GM12872 (cell line): ENCODE measurements at regions not wholly inside any gene's neighbourhood (a gene's known extent, or its start where the extent isn't known, plus 50 kb on each side); places are given as distances from the start of the nearest gene placed in this dataset.
A peak's percentile ranks its signal among the peaks of the same experiment; 100 is the strongest.

Experiments used
- CTCF ChIP-seq: IDR thresholded peaks from 3 replicates; pipeline ENCODE4 v1.5.1; 2011; ENCODE audit warnings: low read depth, mild to moderate bottlenecking, low read length, moderate library complexity; ENCODE audit not compliant: insufficient read depth

GRCh38 chr5:50898966-50899365, 232.5 kb downstream of the PARP8 start:
- TF ChIP-seq CTCF = no peak

DNA sequence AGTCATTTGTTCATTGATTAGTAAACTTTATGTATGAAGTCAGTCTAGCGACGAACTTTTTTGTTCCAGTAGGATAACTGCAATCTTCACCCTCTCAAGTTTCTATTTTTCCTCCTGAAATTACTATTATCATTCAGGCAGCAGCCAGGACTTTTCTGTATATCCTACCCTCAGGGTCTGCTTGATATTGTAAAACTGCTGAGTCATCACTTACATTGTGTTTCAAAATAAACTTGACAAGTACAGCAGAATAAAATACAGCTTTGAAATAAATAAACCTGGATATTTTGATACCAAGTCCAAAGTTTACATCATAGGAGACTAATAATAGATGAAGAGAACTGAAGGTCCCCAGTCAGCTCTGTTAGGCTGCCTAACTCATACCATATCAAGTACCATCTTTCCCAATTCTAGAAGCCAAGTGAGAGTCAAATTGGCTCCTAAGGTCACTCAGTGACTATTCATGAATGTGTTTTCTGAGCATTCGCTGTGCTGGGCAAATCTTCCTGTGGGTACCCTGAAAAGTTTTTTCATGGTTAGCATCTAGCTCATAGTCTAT, 234.6 kb downstream of the PARP8 start:
- no peak for TF ChIP-seq CTCF

- TF ChIP-seq CTCF = no peak
Measured at GRCh38 chr5:50903651-50904050, 237.2 kb downstream of the PARP8 start.

DNA sequence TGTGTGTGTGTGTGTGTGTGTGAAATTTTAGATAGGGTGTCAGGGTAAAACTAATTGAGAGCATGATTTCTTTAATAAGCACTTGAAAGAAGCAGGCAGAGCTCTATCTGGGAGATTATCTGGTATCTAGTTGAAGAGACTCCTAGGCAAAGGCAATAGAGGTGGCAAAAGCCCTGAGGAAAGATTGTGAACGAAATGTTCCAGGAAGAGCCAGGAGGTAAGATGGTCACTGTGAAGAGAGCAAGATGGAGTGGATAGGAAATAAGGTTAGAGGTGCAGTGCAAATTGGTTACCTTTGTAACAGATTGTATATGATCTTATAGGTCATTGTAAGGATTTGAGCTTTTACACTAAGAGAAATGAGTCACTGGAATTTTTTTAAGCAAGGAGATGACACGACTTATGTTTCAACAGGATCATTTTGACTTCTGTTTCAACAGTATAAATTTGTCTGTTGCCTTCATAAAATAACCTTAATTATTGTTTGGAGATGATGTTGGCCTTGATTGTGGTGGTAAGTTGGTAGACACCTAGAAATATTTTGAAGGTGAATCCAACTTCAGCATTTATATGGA, 239.6 kb downstream of the PARP8 start:
- no peak for TF ChIP-seq CTCF

GRCh38 chr5:50921366-50922133, 255.1 kb downstream of the PARP8 start:
- TF ChIP-seq CTCF = no peak

- peak; percentile 32; the same call in 1 of the 3 replicates for TF ChIP-seq CTCF
Measured at GRCh38 chr5:50922134-50922941, 255.9 kb downstream of the PARP8 start.
